HG03060 (cell line): ENCODE measurements at regions not wholly inside any gene's neighbourhood (a gene's known extent, or its start where the extent isn't known, plus 50 kb on each side); places are given as distances from the start of the nearest gene placed in this dataset.

Experiments
- ATAC-seq: cut with Tn5 transposase; IDR thresholded peaks from one replicate; pipeline ENCODE4 v1.9.1; 2021; ENCODE audit warnings: low read depth, moderate number of reproducible peaks; ENCODE audit not compliant: unreplicated experiment

- no peak for ATAC-seq
Measured at GRCh38 chr5:145223582-145223981, 611.6 kb downstream of the PRELID2 start.

GRCh38 chr5:145222622-145223021 is 612.5 kb downstream of the PRELID2 start:
- no peak for ATAC-seq

- no peak for ATAC-seq
Measured at GRCh38 chr5:145221416-145221815, 613.7 kb downstream of the PRELID2 start.

GRCh38 chr5:145220481-145220880 is 614.7 kb downstream of the PRELID2 start:
- no peak for ATAC-seq

- ATAC-seq: no peak
Measured at GRCh38 chr5:145218982-145219381, 616.2 kb downstream of the PRELID2 start.

GRCh38 chr5:145218019-145218418 is 617.1 kb downstream of the PRELID2 start:
- ATAC-seq: no peak

GRCh38 chr5:145210020-145210419 is 625.1 kb downstream of the PRELID2 start:
- no peak for ATAC-seq

GRCh38 chr5:145205546-145205945 is 629.6 kb downstream of the PRELID2 start:
- no peak for ATAC-seq

GRCh38 chr5:145204743-145205142 is 630.4 kb downstream of the PRELID2 start:
- ATAC-seq: no peak

GRCh38 chr5:145203193-145203592 is 631.9 kb downstream of the PRELID2 start:
- ATAC-seq: no peak

GRCh38 chr5:145198525-145199260 is 636.4 kb downstream of the PRELID2 start:
- ATAC-seq: no peak

- ATAC-seq: no peak
Measured at GRCh38 chr5:145189746-145190145, 645.4 kb downstream of the PRELID2 start.

- ATAC-seq: no peak
Measured at GRCh38 chr5:145180371-145180770, 654.8 kb downstream of the PRELID2 start.

- ATAC-seq: no peak
Measured at GRCh38 chr5:145178641-145179523, 656.3 kb downstream of the PRELID2 start.

GRCh38 chr5:145176041-145176440 is 659.1 kb downstream of the PRELID2 start:
- ATAC-seq: no peak

- no peak for ATAC-seq
Measured at GRCh38 chr5:145166110-145166509, 669.0 kb downstream of the PRELID2 start.

GRCh38 chr5:145163876-145164275 is 671.3 kb downstream of the PRELID2 start:
- no peak for ATAC-seq

GRCh38 chr5:145162626-145163025 is 672.5 kb downstream of the PRELID2 start:
- ATAC-seq: no peak

- no peak for ATAC-seq
Measured at GRCh38 chr5:145161391-145161790, 673.8 kb downstream of the PRELID2 start.

GRCh38 chr5:145160679-145161078 is 674.5 kb downstream of the PRELID2 start:
- no peak for ATAC-seq

- no peak for ATAC-seq
Measured at GRCh38 chr5:145158730-145159129, 676.4 kb downstream of the PRELID2 start.

GRCh38 chr5:145157841-145158240 is 677.3 kb downstream of the PRELID2 start:
- no peak for ATAC-seq
